NCI-H446 (cell line): ENCODE measurements at regions not wholly inside any gene's neighbourhood (a gene's known extent, or its start where the extent isn't known, plus 50 kb on each side); places are given as distances from the start of the nearest gene placed in this dataset.

Experiments
- DNase-seq, 2 experiments: peaks; one replicate each; lab custom pipeline; 2025; lab: John Stamatoyannopoulos, UW

DNA sequence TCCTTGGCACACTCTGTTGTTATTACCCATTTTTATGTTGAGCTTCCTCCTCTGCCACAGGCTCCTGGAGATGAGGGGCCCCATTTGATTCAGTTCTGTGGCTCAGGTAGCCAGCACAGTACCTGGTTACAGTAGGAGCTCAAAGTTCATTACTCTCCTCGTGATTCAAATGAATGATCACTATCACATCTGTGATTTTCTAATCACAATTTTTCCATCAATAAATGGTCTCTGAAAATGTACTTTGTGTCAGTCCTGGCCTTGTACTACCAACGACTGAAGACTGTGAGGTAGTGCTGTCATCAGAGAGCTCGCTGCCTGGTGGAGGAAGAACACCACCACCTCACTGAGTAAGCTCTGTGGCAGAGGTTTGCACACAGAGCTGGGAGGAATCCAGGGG, 106.8 kb upstream of the JUN start:
- no peak for DNase-seq

DNA sequence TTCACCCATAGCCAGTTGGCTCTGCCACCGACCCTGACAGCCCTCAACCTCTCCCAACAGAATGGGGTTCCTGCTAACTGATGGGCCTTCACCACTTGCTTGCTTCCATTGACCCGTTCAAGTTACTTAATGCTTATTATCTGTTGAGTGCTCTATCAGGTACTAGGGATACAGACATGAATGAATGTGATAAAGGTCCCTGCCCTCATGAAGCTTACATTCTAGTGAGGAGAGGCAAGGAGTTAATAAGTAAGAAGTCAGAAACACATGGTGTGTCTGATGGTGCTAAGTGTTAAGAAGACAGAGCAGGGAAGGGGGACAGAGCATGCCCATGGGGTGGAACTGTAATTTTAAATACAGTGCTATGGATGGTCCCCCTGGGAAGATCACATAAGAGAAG, 107.5 kb upstream of the JUN start:
- DNase-seq, result no peak

DNA sequence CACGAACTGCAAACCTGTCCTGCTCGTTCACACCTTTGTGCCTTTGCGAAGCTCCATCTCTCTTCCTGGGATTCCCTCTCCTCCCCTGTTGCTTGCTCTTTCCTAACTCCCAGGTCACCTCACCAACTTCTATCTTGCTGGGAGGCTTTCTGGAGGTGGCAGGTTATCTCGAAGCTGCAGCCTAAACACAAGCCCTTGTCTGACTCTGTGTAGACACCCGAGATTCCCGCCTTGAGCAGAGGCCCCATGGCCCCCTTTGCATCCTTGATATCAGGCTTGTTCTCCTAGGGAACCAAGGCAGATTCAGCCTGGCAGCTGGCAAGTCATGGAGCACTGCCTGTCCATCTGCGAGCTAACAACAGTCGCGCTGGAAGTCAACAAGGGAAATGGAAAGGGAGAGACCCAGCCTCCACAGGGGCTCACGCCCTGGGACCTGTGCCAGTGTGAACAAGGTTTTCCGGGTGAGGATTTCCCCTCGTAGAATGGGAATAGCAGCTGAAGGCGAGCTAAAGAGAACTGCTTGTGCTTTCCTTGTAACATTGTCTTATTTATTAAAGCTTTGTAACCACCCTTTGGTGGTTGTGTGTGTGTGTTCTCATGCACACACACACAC, 109.5 kb upstream of the JUN start:
- peak; percentile 44 to 84 for DNase-seq

DNA sequence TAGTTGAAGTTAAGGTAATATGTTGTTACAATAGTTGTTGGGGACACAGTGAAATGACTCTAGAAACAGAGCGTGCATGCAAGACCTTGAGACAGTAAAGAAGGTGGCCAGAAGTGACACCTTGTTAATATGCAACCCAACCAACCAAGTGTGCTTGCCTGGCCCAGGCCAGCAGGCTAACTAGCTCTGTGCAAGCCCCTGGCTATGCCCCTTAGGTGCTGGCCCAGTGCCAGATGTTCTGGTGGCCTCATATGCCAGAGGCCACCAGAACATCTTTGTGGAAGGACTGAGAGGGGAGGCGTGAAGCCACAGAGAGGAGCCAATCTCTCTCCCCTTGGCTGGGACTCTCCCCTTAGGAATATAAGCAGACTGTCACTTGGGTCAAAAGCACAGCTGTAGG, 111.2 kb upstream of the JUN start:
- DNase-seq, result no peak

DNA sequence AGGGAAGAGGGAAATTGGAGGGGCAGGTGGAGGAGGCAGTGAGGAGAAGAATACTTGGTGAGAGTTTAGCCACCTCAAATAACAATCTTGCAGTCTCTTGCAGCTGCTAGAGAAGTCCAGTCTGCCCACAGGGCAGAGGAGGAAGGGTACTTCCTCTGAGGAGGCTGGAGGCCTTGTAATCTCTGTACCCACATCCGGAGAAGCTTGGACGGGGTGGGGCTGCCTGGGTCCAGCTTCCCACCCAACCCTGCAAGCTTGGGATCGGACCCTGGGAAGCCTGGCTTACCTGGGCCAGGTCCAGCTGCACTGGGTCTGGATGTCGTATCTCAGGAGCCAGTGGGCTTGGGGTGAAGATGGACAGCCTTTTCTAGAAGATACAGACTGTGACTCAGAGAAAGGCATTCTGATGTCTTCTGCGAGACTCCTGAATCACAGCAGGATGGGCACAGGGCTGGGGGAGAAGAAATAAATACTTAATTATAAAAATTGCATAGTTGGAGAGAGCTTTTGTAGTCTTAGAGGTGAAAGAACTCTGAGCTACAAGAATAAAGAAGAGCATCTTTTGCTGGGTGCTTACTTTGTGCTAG, 111.8 kb upstream of the JUN start:
- DNase-seq, result no peak

DNA sequence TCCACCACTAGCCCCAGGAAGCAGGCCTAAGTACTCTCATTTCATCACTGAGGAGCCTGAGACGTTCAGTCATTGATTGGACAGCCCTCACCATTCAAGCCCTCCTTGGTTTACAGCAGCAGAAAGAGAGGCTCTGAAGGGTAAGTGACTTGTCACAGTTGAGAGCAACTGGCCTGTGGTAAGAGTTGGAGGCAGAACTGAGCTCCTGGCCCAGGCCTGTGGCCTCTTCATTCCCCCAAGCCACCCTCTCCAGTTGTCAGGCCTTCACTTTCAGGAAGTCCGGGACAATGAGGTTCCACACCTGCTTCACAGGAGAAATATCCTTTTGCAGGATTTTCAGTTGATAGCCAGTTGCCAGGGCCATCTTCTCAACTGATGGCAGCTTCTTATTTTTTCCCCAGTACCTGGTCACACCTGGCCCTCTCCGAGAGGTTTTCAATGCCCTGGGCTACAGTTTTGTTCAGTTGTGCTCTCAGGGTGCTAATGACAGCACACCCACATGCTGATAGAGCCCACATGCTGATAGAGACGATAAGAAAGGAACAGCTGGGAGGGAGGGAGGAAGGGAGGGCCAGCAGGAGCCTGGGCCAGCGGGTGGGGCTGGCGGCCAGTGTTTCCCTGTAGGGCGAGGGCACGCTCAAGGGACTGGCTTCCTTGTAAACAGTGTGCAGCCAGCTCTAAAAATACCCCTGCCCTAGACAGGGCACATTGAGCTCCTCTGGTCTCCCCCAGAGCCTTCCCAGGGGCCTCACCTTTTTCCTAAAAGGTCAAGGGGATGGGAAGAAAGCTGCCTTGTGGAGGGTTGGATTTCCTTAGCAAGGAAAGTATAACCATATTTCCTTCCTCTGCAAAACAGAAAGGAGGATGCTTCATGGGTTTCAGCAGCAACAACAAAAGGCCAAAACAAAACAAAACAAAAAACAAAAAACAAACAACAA, 112.7 kb upstream of the JUN start:
- DNase-seq, result no peak

DNA sequence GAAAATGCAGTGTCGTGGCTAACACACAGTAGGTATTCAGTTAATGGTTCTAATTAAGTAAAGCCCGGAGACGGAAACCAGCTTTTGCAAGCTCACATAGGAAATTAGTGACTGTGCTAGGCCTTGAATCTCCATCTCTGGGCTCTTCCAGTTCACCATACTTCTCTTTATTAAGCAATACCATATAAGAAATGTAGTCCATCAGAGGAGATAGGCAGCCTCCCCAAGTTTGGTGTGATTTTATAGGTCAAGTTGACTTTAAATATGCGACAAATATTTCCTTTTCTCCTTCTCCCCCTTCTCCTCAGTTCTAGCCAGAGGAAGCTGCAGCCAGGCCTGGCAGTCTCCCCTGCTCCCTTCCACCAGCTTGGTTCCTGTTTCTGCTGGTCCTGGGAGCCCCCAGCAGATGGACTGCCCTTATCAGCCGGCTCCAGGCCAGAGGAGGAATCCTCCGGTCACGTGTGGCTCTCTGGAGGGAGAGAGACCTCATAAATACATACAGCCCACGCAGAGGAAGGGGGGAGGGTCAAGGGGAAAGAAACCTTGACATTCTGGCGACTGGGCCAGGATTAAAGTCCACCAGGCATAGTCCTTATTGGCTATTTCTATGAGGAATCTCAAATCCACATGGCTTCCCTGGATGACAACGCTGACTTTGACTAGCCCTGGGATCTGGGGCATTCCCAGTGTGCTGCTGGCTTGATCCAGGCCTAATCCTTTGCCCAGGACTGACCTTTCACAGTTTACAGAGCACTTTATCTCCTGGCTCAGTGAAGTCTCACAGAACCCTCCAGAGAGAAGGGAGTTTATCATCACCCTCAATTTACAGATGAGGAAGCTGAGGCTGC, 115.1 kb upstream of the JUN start:
- DNase-seq, result no peak

DNA sequence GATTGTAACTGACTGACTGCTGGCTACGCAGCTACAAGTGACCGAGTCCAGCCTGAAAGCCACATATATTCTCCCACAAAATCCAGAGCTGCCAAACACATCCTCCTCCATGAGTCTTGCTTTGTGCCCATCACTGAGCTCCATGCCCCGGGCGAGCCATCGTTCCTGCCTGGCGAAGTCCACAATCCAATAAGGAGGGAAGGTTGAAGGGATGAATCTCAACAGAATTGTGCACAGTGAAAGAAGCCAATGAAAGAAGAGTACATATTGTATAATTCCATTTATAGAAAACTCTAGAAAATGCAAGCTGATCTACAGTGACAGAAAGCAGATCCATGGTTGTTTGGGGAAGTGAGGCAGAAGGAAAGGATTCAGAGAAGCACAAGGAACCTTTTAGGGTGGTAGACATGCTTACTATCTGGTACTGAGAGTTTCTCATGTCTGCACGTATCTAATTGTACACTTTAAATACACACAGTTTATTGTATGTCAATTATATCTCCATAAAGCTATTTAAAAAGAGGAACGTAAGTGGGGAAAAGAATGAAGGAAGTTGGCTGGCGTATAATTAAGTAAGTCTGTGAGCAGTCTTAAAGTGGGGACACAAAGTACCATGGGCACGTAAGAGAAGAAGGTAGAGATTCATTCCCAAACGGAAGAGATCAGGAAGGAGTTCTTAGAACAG, 115.9 kb upstream of the JUN start:
- DNase-seq, result no peak

DNA sequence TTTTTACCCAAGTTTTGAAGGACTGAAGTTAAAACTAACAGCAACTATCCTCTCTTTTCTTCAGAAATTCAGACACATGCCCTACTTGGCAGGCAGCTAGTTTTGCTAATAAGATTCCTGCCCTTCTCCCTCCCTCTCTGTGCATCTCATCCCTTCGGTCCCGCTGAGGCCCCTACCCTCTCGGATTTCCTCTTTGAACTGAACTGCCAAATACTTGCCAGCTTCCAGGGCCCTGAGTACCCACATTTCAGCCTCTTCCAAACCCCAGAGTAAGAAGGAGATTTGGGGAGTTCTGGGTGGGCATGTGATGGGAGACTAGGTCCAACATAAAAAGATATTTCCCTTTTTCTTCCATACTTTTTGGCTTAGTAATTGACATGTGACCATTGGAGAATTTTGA, 116.5 kb upstream of the JUN start:
- no peak for DNase-seq

DNA sequence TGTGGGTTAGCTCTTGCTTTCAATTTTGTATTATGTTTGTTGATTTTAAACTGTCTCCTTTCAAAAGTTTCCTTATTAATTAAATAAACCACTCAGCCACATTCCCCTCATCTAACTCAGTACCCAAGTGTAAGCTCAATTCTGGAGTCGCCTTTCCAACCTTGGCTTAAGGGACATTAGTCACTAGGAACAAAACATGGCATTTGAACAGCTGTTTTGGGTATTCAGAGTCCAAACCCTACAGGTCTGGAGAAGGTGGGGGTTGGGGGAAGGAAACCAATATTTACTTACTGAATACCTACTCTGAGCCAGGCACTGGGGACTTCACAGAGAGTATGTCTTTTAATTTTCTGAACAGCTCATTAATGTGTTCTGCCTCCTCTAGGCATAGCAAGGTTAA, 117.2 kb upstream of the JUN start:
- DNase-seq, result no peak

DNA sequence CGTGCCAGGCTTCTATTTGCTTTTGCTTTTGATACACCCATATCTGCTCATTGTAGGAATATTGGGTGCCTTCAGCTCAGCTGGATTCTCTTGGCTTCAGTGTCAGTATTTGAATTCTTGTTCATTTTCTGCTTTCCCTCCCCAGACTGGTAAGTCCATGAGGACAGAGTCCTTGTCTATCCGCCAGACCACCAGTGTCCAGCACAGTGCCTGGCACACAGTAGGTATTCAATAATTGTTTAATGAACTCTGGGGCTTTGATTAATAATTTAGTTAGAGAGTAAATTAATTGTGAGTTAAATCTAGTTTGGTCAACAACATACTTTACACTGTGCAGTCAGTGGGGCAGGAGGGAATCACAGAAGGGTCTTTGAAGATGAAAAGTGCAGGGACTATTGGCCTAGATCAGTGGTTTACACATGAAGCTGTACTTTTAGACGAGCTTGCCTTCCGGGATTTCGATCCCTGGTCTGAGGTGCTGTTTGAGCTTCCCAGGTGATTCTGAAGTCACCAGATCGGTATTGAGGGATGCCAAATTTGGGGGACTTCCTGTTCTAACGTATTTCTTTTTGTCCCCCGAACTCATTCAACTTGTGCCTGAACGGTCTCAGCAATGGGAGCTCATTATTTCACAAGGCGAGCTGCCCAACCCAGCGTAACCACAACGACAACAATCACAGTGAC, 119.1 kb upstream of the JUN start:
- DNase-seq, result no peak

DNA sequence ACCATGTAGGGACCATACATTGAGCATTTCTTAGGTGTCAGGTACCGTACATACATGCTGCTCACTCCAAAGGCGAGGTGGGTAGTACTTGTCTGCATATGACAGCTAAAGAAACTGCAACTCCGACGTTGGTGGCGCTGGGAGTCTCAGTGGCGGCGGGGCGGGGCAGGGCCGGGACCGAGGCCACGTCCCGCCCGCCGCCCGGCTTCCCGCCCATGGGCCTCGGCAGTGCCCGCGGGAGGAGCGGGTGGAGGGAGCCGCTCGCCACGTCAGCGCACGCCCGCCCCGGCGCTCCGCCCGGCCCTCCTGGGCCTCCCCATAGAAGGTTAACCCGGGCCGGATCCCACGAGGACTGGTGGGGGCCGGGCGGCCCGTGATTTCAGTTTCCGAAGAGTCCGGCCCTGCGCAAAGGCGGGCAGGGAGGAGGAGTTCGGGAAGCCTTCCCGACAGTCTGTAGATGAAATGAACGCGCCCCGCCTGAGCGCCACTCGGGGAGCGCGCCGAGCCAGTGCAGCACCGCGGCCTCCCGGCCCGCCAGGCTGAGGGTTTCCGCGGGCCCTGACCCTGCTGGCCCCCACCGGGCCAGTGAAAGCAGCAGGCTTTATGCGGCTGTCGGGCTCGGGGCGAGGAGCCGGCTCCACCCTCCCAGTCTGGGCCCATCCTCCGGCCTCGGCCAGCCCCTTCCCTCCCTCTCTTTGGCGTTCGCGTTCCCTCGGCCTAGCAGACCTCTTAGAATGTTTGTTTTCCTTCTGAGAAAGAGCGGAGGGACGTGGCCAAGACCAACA, 119.9 kb upstream of the JUN start:
- DNase-seq, result peak in 1 of 2 experiments; percentile 70

DNA sequence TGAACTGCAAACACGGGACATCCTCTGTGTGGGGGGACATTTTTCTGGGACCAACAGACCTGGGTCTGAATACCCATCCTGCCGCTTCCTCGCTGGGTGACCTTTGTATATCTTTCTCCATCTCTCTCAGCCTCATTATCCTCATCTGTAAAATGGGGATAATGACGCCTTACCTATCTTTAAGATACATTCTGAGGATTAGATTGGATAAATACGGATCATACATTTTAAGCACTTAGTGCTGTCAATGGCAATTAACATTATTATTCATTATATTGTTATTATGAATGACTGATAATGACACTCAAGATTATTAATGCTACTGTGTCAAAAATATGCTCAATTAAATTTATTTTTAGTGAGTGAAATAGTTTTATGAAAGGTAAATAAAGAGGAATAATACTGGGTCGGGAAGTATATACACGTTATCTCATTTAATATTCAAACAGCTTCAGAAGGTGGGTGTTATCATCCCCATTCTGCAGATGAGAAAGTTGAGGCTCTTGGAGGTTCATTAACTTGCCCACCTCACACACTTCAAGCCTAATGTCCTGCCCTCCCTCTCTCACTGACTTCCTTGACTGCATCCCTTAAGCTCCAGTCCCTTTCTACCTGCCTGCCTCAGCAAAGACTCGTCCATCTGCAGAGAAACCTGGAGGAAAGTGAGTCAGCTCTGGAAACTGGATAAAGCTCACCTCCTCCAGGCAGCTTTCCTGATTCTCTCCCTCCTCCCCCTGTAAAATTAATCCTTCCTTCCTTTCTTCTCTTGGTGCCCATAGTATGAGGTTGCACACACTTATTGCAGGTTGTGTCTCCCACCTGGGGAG, 120.7 kb upstream of the JUN start:
- DNase-seq, result no peak

DNA sequence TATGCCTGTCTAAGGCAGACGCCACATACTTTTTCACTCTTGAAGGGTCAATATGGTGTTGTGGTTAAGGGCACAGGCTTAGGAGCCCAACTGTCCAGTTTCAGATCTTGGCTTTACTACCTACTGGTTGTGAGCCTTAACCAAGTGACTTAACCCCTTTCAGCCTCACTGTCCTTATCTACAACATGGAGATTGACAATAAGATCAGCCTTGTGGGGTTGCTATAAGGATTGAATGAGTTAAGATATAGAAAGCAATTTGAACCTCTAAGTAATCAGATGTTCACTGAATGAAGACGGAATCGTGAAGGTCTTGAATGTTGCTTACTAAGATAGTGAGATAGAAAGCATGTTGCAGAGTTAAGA, 121.3 kb upstream of the JUN start:
- DNase-seq, result no peak

DNA sequence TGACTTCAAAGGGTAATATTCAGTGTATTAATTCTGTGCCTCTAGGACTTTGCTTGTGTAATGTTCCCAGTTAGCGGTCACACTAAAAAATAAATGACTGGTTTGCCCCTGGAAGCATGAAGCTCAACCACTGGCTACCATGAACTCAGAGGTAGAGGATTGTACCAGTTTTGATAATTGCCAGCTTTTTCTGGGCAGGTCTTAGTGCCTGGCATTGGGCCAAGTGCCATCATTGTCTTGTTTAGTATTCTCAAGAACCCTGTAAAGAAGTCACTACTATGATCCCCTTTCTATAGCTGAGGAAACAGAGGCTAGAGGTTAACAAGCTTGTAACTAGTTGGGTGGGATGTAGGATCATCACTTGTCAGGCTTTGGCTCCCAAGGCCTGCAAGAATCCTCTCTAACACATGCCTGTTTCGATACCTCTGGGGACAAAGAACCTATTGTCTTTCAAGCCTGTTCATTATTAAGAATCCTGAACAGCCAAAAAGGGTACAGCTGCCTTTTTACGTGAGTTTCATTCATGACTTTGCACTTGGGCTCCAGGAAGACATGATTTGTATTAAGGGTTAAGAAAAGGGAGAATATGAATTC, 121.9 kb upstream of the JUN start:
- DNase-seq, result no peak

DNA sequence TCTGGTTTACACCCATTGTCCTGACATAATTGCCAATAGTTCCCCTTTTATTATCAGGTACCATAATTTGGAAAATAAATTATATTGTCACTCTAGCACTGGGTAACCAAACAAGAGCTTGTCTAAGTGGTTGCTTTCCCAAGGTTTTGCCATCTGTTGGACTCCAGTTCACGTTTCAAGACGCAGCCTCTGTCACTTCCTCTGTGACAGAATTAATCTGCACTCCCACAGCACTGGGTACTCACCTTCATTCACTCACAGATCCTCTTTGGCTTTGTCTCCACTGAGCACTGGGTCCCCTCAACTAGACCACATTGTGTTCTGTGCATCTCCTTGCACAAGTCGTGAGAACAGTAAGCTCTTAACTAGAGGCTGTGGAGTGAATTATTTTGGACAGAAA, 123.6 kb upstream of the JUN start:
- DNase-seq, result no peak

DNA sequence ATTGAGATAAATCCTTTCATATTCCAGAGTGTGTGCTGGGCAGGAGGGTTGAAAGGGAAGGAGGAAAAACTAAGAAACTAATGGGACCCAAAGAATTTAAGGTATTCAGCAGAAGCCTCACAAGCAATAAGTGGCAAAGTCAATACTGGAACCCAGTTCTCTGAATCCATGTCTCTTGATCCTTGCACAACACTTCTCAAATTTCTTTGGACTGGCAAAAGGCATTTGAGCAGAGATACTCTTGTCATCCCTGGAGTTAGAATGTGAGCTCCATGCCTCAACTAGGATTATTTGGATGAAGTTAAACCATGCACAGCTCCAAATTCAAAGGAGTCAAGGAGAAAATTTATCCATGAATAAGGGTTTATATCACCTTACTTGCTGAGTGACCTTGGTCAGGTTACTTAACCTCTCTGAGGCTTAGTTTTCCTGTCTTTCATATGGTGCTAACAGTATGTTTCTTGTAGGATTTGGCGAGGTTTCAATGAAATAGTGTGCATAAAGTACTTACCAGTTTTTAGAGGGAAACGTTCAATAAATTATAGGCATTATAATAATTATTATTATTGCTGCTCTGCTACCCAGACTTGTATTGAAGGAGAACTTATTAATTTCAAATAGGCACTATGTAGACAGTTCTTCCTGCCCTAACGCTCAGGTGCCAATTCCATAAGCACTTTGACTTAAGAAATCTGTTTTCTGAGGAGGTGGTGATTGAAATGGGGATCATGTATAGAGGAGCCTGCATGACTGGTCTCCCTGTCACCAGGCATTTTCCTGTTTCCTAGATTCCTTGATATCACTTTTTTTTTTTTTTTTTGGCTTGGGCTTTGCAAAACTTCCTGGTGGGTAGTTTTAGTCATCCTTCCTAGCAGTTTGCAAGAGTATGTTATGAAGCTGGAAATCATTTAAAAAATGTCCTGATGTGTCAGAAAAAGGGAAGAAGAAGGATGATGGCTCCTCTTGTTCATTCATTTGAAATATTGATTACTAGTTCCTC, 125.0 kb upstream of the JUN start:
- no peak for DNase-seq
